ENCODE measurements at regions not wholly inside any gene's neighbourhood (a gene's known extent, or its start where the extent isn't known, plus 50 kb on each side); places are given as distances from the start of the nearest gene placed in this dataset.

DNA sequence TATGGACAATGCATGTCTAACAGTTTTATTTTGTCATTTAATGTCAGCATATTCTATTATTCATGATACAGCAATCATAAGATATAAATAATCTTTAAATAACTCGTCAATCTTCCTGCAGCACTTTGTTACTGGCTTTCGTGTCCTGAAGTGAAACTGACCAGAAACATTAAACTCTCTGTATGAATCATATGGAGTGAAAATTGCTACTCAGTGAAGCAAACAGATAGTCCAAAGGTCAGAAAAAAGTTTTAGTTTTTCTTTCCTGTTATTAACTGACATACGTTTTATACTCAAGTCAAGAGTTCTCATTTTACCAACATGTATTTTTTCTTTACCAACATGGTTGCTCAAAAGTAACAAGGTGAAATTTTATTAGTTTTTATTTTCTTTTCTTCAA, 106.8 kb upstream of the GALNT5 start:
- no peak for TF ChIP-seq POLR2A (IDR thresholded peaks at IDR 0.05; ENCODE audit: low read depth, low read length)
- no peak for TF ChIP-seq POLR2AphosphoS5 (IDR thresholded peaks at IDR 0.05; ENCODE audit: insufficient read depth, low read depth, low read length)
- TF ChIP-seq, protein P1, sequence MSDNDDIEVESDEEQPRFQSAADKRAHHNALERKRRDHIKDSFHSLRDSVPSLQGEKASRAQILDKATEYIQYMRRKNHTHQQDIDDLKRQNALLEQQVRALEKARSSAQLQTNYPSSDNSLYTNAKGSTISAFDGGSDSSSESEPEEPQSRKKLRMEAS (IDR thresholded peaks at IDR 0.05; ENCODE audit: insufficient read depth, insufficient read length) = no peak
- TF ChIP-seq, protein P2, sequence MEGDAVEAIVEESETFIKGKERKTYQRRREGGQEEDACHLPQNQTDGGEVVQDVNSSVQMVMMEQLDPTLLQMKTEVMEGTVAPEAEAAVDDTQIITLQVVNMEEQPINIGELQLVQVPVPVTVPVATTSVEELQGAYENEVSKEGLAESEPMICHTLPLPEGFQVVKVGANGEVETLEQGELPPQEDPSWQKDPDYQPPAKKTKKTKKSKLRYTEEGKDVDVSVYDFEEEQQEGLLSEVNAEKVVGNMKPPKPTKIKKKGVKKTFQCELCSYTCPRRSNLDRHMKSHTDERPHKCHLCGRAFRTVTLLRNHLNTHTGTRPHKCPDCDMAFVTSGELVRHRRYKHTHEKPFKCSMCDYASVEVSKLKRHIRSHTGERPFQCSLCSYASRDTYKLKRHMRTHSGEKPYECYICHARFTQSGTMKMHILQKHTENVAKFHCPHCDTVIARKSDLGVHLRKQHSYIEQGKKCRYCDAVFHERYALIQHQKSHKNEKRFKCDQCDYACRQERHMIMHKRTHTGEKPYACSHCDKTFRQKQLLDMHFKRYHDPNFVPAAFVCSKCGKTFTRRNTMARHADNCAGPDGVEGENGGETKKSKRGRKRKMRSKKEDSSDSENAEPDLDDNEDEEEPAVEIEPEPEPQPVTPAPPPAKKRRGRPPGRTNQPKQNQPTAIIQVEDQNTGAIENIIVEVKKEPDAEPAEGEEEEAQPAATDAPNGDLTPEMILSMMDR (IDR thresholded peaks at IDR 0.05; ENCODE audit: extremely low read depth in 1 of 2, insufficient read depth in 1 of 2, low read depth in 1 of 2, low read length in 2 of 2) = no peak

All from endothelial cell of umbilical vein (primary cell).